K562 (cell line): ENCODE measurements at regions not wholly inside any gene's neighbourhood (a gene's known extent, or its start where the extent isn't known, plus 50 kb on each side); places are given as distances from the start of the nearest gene placed in this dataset.

Experiments used
- ARID1B ChIP-seq: fragments of 450-650 bp; IDR thresholded peaks from 2 replicates; pipeline ENCODE4 v1.6.1; 2016; ENCODE audit warnings: antibody characterized with exemption, mild to moderate bottlenecking, inconsistent platforms
- BRD9 ChIP-seq: fragments of 450-650 bp; IDR thresholded peaks from 2 replicates; pipeline ENCODE4 v1.6.1; 2018; ENCODE audit warnings: low read depth; ENCODE audit not compliant: partially characterized antibody
- C11orf30 ChIP-seq: fragments of 450-650 bp; IDR thresholded peaks from 2 replicates; pipeline ENCODE4 v1.6.1; 2016; ENCODE audit warnings: low read depth, mild to moderate bottlenecking
- CCNT2 ChIP-seq: IDR thresholded peaks from 2 replicates; pipeline ENCODE4 v1.6.1; 2011; ENCODE audit warnings: borderline replicate concordance, low read depth, mild to moderate bottlenecking, moderate library complexity, mixed read lengths, low read length; ENCODE audit not compliant: insufficient read length; ENCODE audit errors: extremely low read depth
- EGR1 ChIP-seq: fragments of 450-650 bp; conservative IDR thresholded peaks from 2 replicates; pipeline ENCODE4 v1.6.1; 2017; ENCODE audit warnings: mild to moderate bottlenecking
- HDAC8 ChIP-seq: fragments of 450-650 bp; IDR thresholded peaks from 2 replicates; pipeline ENCODE4 v1.6.1; 2016; ENCODE audit warnings: mild to moderate bottlenecking, missing genetic modification characterization, moderate library complexity, missing compliant biosample characterization
- HNRNPH1 ChIP-seq: fragments of 200-400 bp; formaldehyde crosslinking; optimal IDR thresholded peaks from 2 replicates; pipeline ENCODE3; 2017; ENCODE audit warnings: low read depth, mild to moderate bottlenecking, low read length, moderate library complexity
- ILF3 ChIP-seq: fragments of 450-650 bp; IDR thresholded peaks from 2 replicates; pipeline ENCODE4 v1.6.1; 2018; ENCODE audit warnings: antibody characterized with exemption, mild to moderate bottlenecking, moderate library complexity, borderline replicate concordance
- JUN ChIP-seq, 2 experiments: sonication (generic) in 1 of 2; formaldehyde crosslinking in 1 of 2; IDR thresholded peaks; 2 replicates each; pipeline versions ENCODE4 v1.6.1 to v1.8.0; 2012 to 2022; ENCODE audit warnings: borderline replicate concordance in 2 of 2, mild to moderate bottlenecking in 2 of 2, improper control_type of control experiment in 1 of 2, low read depth in 1 of 2, low read length in 1 of 2, missing genetic modification reagents in 1 of 2
- MTA1 ChIP-seq: fragments of 450-650 bp; IDR thresholded peaks from 2 replicates; pipeline ENCODE4 v1.6.1; 2017; ENCODE audit warnings: borderline replicate concordance
- NFIX ChIP-seq: fragments of 250-450 bp; sonication (Bioruptor Pico); IDR thresholded peaks from 2 replicates; pipeline ENCODE4 v1.4.0; 2020; ENCODE audit warnings: low read depth, mild to moderate bottlenecking, moderate library complexity
- RNF2 ChIP-seq: sonication (generic); IDR thresholded peaks from 2 replicates; pipeline ENCODE4 v1.6.1; 2016
- TEAD1 ChIP-seq, 2 experiments: fragments of 450-650 bp in 1 of 2; sonication (generic) in 1 of 2; formaldehyde crosslinking; IDR thresholded peaks; 2 replicates each; pipeline versions ENCODE4 v1.4.0 to v1.8.0; 2020 to 2022; ENCODE audit warnings: mild to moderate bottlenecking in 2 of 2, missing genetic modification reagents in 1 of 2
- ZNF217 ChIP-seq: sonication (generic); formaldehyde crosslinking; IDR thresholded peaks from 2 replicates; pipeline ENCODE4 v1.8.0; 2022; ENCODE audit warnings: mild to moderate bottlenecking, missing genetic modification reagents
- ZNF282 ChIP-seq: sonication (generic); formaldehyde crosslinking; IDR thresholded peaks from 2 replicates; pipeline ENCODE4 v1.8.1; 2023; ENCODE audit warnings: missing genetic modification reagents
- ZNF830 ChIP-seq: fragments of 250-450 bp; sonication (Bioruptor Pico); IDR thresholded peaks from 2 replicates; pipeline ENCODE4 v1.5.0; 2021; ENCODE audit warnings: mild to moderate bottlenecking
- TF ChIP-seq, protein P1 (sequence below): fragments of 250-450 bp; sonication (Bioruptor Pico); IDR thresholded peaks from 2 replicates; pipeline ENCODE4 v1.4.0; 2020; ENCODE audit warnings: borderline replicate concordance
- TF ChIP-seq, protein P2 (sequence below): fragments of 450-650 bp; IDR thresholded peaks from 2 replicates; pipeline ENCODE4 v1.6.1; 2016; ENCODE audit warnings: borderline replicate concordance
- TF ChIP-seq, protein P3 (sequence below): fragments of 250-450 bp; sonication (Bioruptor Pico); IDR thresholded peaks from 2 replicates; pipeline ENCODE4 v1.4.0; 2020
- TF ChIP-seq, protein P4 (sequence below): fragments of 250-450 bp; sonication (Bioruptor Pico); IDR thresholded peaks from 2 replicates; pipeline ENCODE4 v1.5.1; 2021; ENCODE audit warnings: mild to moderate bottlenecking

DNA sequence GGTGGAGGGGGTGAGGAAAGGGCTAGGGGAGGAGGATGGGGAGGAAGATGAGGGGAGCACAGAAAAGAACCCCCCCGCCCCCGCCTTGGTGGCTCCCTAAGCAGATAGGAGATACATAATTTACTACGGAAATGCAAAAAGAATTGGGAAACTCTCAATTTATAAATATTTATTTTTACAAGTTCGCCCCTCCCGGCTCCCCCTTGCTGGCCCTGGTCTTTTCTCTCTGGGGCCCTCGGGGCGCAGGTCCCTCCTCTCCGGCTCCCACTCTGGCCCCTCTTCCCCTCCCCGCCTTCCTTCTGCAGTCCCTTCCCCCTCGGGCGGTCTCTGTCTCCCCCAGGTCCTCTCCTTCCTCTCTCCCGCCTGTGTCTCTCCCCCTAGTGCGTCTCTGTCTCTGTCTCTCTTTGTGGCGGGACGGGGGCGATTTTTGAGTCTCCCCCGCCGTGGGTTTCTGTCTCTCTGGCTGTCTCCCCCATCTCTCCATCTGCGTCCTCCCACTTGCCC is 173.6 kb upstream of the IER5L start (continued):
- no peak for TF ChIP-seq ZNF830 (CRISPR knock-in tag)
- TF ChIP-seq JUN (IDR thresholded peaks at IDR 0.05; ENCODE audit: borderline replicate concordance, low read depth, low read length), result no peak
- no peak for TF ChIP-seq JUN (CRISPR knock-in tag; IDR thresholded peaks at IDR 0.05; ENCODE audit: borderline replicate concordance)
- no peak for TF ChIP-seq C11orf30
- TF ChIP-seq, protein P1, sequence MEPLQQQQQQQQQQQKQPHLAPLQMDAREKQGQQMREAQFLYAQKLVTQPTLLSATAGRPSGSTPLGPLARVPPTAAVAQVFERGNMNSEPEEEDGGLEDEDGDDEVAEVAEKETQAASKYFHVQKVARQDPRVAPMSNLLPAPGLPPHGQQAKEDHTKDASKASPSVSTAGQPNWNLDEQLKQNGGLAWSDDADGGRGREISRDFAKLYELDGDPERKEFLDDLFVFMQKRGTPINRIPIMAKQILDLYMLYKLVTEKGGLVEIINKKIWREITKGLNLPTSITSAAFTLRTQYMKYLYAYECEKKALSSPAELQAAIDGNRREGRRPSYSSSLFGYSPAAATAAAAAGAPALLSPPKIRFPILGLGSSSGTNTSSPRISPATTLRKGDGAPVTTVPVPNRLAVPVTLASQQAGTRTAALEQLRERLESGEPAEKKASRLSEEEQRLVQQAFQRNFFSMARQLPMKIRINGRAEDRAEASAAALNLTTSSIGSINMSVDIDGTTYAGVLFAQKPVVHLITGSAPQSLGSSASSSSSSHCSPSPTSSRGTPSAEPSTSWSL (CRISPR knock-in tag), result no peak
- TF ChIP-seq ILF3, result no peak
- no peak for TF ChIP-seq MTA1
- peak; percentile 65 for TF ChIP-seq EGR1
- TF ChIP-seq BRD9, result no peak
- TF ChIP-seq ARID1B, result peak; percentile 29; the same call in 1 of the 2 replicates
- TF ChIP-seq, protein P2, sequence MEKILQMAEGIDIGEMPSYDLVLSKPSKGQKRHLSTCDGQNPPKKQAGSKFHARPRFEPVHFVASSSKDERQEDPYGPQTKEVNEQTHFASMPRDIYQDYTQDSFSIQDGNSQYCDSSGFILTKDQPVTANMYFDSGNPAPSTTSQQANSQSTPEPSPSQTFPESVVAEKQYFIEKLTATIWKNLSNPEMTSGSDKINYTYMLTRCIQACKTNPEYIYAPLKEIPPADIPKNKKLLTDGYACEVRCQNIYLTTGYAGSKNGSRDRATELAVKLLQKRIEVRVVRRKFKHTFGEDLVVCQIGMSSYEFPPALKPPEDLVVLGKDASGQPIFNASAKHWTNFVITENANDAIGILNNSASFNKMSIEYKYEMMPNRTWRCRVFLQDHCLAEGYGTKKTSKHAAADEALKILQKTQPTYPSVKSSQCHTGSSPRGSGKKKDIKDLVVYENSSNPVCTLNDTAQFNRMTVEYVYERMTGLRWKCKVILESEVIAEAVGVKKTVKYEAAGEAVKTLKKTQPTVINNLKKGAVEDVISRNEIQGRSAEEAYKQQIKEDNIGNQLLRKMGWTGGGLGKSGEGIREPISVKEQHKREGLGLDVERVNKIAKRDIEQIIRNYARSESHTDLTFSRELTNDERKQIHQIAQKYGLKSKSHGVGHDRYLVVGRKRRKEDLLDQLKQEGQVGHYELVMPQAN, result no peak
- no peak for TF ChIP-seq HDAC8 (tag)
- no peak for TF ChIP-seq HNRNPH1
- no peak for TF ChIP-seq ZNF217
- TF ChIP-seq TEAD1 (CRISPR knock-in tag; IDR thresholded peaks at IDR 0.05), result no peak
- no peak for TF ChIP-seq RNF2
- no peak for TF ChIP-seq CCNT2
- no peak for TF ChIP-seq NFIX
- no peak for TF ChIP-seq ZNF282 (CRISPR knock-in tag)
- TF ChIP-seq, protein P3, sequence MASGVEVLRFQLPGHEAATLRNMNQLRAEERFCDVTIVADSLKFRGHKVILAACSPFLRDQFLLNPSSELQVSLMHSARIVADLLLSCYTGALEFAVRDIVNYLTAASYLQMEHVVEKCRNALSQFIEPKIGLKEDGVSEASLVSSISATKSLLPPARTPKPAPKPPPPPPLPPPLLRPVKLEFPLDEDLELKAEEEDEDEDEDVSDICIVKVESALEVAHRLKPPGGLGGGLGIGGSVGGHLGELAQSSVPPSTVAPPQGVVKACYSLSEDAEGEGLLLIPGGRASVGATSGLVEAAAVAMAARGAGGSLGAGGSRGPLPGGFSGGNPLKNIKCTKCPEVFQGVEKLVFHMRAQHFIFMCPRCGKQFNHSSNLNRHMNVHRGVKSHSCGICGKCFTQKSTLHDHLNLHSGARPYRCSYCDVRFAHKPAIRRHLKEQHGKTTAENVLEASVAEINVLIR (CRISPR knock-in tag), result no peak
- TF ChIP-seq, protein P4, sequence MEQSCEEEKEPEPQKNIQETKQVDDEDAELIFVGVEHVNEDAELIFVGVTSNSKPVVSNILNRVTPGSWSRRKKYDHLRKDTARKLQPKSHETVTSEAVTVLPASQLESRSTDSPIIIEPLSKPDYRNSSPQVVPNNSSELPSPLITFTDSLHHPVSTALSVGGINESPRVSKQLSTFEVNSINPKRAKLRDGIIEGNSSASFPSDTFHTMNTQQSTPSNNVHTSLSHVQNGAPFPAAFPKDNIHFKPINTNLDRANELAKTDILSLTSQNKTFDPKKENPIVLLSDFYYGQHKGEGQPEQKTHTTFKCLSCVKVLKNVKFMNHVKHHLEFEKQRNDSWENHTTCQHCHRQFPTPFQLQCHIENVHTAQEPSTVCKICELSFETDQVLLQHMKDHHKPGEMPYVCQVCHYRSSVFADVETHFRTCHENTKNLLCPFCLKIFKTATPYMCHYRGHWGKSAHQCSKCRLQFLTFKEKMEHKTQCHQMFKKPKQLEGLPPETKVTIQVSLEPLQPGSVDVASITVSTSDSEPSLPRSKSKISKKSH, result no peak
